H1 (cell line): ENCODE measurements at regions not wholly inside any gene's neighbourhood (a gene's known extent, or its start where the extent isn't known, plus 50 kb on each side); places are given as distances from the start of the nearest gene placed in this dataset.

Source experiments
- BCL11A ChIP-seq, 2 experiments: IDR thresholded peaks; one replicate each; pipeline ENCODE4 v1.6.1; 2011; ENCODE audit warnings: low read depth in 2 of 2, low read length in 2 of 2, mild to moderate bottlenecking in 2 of 2
- BRCA1 ChIP-seq: IDR thresholded peaks from 2 replicates; pipeline ENCODE4 v1.6.1; 2012; ENCODE audit warnings: low read depth, low read length, improper control_type of control experiment
- CBX5 ChIP-seq: fragments of 300-800, 300-1000 bp; sonication (generic); IDR thresholded peaks from 2 replicates; pipeline ENCODE4 v1.7.1; 2016; ENCODE audit warnings: antibody characterized with exemption, low read length, low read depth
- CBX8 ChIP-seq: fragments of 300-800, 300-1000 bp; sonication (generic); IDR thresholded peaks from 2 replicates; pipeline ENCODE4 v1.7.1; 2016; ENCODE audit warnings: low read depth, low read length, borderline replicate concordance
- EP300 ChIP-seq, 2 experiments: IDR thresholded peaks; 1 replicate in 1 of 2; 2 replicates in 1 of 2; pipeline ENCODE4 v1.6.1; 2011 to 2012; ENCODE audit warnings: low read depth in 2 of 2, low read length in 2 of 2, mild to moderate bottlenecking in 2 of 2, borderline replicate concordance in 1 of 2, inconsistent platforms in 1 of 2, moderate library complexity in 1 of 2
- GTF2F1 ChIP-seq: IDR thresholded peaks from 2 replicates; pipeline ENCODE4 v1.6.1; 2012; ENCODE audit warnings: low read depth, low read length, improper control_type of control experiment, borderline replicate concordance
- RNF2 ChIP-seq: fragments of 200-900, 300-1000 bp; sonication (generic); IDR thresholded peaks from 2 replicates; pipeline ENCODE4 v1.7.1; 2016; ENCODE audit warnings: borderline replicate concordance, low read depth, mild to moderate bottlenecking, antibody characterized with exemption, low read length; ENCODE audit not compliant: poor library complexity, severe bottlenecking; ENCODE audit errors: missing control alignments
- SAP30 ChIP-seq: fragments of 300-600 bp; sonication (generic); IDR thresholded peaks from 2 replicates; pipeline ENCODE4 v1.7.1; 2012; ENCODE audit warnings: low read length, moderate library complexity, mild to moderate bottlenecking, inconsistent platforms; ENCODE audit not compliant: insufficient read depth, insufficient replicate concordance
- SIN3A ChIP-seq, 2 experiments: IDR thresholded peaks in 1 of 2; conservative IDR thresholded peaks in 1 of 2; 2 replicates each; pipeline ENCODE4 v1.6.1; 2011 to 2012; ENCODE audit warnings: low read length in 2 of 2, improper control_type of control experiment in 1 of 2, low read depth in 1 of 2, mild to moderate bottlenecking in 1 of 2
- TAF1 ChIP-seq: IDR thresholded peaks from 2 replicates; pipeline ENCODE4 v1.6.1; 2011; ENCODE audit warnings: mild to moderate bottlenecking, low read depth, low read length
- TCF12 ChIP-seq: IDR thresholded peaks from 2 replicates; pipeline ENCODE4 v1.6.1; 2011; ENCODE audit warnings: low read depth, mild to moderate bottlenecking, low read length
- TF ChIP-seq, protein P1 (sequence below), 3 experiments: IDR thresholded peaks; 1 replicate in 2 of 3; 2 replicates in 1 of 3; pipeline versions ENCODE4 v1.5.1 to v1.6.1; 2011; ENCODE audit warnings: low read length in 3 of 3, mild to moderate bottlenecking in 3 of 3, inconsistent platforms in 2 of 3, low read depth in 1 of 3, moderate library complexity in 1 of 3; ENCODE audit not compliant: insufficient read depth in 1 of 3; ENCODE audit errors: control extremely low read depth in 1 of 3

DNA sequence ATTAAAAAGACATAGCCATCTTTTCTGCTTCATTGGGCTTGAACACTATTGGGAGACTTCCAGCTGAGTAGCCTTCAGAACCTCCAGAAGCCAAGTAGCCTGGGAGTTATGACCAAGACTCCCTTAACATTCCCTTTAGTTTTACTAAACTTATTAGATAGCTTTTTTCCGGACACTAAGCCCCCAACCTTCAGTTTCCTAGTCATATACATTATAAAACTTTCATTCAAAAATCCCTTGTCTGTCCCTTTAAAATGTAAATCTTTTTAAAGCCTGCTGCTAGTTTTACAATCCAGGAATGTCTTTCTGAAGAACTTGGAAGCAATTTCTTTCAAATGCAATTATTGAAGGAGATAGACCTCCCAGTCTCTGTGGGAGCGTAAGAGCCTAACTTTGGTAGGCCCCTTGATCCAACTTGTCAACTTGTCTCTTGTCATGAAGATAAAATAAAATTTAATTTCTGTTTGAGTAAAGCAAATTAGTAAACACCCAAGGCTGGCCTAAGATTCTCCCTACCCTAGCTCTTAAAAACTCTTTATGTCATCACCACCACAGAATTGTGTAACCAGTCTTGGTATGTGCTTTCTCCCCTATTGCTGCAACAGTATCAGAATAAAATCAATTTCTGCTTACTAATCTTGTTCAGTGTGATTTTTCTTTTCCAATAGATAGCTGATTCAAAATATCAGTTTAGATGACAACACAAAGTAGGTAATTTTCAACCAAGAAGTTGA lies 796.2 kb downstream of the PLA2G4A start (continued):
- TF ChIP-seq, protein P1, sequence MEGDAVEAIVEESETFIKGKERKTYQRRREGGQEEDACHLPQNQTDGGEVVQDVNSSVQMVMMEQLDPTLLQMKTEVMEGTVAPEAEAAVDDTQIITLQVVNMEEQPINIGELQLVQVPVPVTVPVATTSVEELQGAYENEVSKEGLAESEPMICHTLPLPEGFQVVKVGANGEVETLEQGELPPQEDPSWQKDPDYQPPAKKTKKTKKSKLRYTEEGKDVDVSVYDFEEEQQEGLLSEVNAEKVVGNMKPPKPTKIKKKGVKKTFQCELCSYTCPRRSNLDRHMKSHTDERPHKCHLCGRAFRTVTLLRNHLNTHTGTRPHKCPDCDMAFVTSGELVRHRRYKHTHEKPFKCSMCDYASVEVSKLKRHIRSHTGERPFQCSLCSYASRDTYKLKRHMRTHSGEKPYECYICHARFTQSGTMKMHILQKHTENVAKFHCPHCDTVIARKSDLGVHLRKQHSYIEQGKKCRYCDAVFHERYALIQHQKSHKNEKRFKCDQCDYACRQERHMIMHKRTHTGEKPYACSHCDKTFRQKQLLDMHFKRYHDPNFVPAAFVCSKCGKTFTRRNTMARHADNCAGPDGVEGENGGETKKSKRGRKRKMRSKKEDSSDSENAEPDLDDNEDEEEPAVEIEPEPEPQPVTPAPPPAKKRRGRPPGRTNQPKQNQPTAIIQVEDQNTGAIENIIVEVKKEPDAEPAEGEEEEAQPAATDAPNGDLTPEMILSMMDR (IDR thresholded peaks at IDR 0.05; ENCODE audit: control extremely low read depth in 1 of 3, insufficient read depth in 1 of 3, low read depth in 1 of 3, low read length in 3 of 3) = no peak
- TF ChIP-seq CBX5 (no peak), EP300 (IDR thresholded peaks at IDR 0.05; ENCODE audit: borderline replicate concordance in 1 of 2, low read depth in 2 of 2, low read length in 2 of 2) (peak in 1 of 2 experiments; percentile 69; a peak in 1 of 3 replicates), RNF2 (no peak), GTF2F1 (no peak), SIN3A (conservative IDR thresholded peaks at IDR 0.05 in 1 of 2, IDR thresholded peaks at IDR 0.05 in 1 of 2; ENCODE audit: low read depth in 1 of 2, low read length in 2 of 2) (no peak), TCF12 (no peak), TAF1 (no peak), CBX8 (no peak), BRCA1 (no peak), SAP30 (no peak), BCL11A (IDR thresholded peaks at IDR 0.05; ENCODE audit: low read depth in 2 of 2, low read length in 2 of 2) (no peak)
